Vagina (tissue), 2 donors: ENCODE measurements at regions not wholly inside any gene's neighbourhood (a gene's known extent, or its start where the extent isn't known, plus 50 kb on each side); places are given as distances from the start of the nearest gene placed in this dataset.

ENCODE experiments used
- DNase-seq, 2 donors: peaks; one replicate each; pipeline ENCODE4 v3.0.0-alpha.2; 2017; ENCODE audit errors: extremely low spot score in 2 of 2
- H3K27ac ChIP-seq: fragments of 200-600 bp; sonication (generic); one replicate; pipeline ENCODE4 v1.5.1; 2019
- H3K27me3 ChIP-seq: fragments of 200-600 bp; sonication (generic); one replicate; pipeline ENCODE4 v1.5.1; 2019
- H3K36me3 ChIP-seq, 2 donors: fragments of 200-600 bp; sonication (generic); one replicate each; pipeline ENCODE4 v1.5.1; 2017 to 2019
- H3K4me1 ChIP-seq: fragments of 200-600 bp; sonication (generic); one replicate; pipeline ENCODE4 v1.5.1; 2019
- H3K4me3 ChIP-seq, 2 donors: fragments of 200-600 bp; sonication (generic); 1 replicate in 1 of 2; 2 replicates in 1 of 2; pipeline ENCODE4 v1.5.1; 2016 to 2019
- H3K9me3 ChIP-seq: fragments of 200-600 bp; sonication (generic); one replicate; pipeline ENCODE4 v1.5.1; 2019
- POLR2A ChIP-seq, 2 donors: fragments of 450-650 bp; IDR thresholded peaks; one replicate each; pipeline ENCODE4 v1.6.1; 2017; ENCODE audit warnings: antibody characterized with exemption in 2 of 2, mild to moderate bottlenecking in 2 of 2, moderate library complexity in 2 of 2
- POLR2AphosphoS5 ChIP-seq, 2 donors: sonication (generic); formaldehyde crosslinking; IDR thresholded peaks; one replicate each; pipeline ENCODE4 v1.9.0; 2017; ENCODE audit warnings: antibody characterized with exemption in 2 of 2, mild to moderate bottlenecking in 2 of 2, low read depth in 1 of 2; ENCODE audit not compliant: insufficient read depth in 1 of 2
- intact Hi-C: fragments of 100-400 bp; cut with DNase I; formaldehyde crosslinking; loops from one replicate; pipeline ENCODE4 v1.15.1; 2023
- TF ChIP-seq, protein P1 (sequence below), 3 experiments: fragments of 450-650 bp in 2 of 3; fragments of 200-600 bp in 1 of 3; sonication (generic) in 1 of 3; IDR thresholded peaks; one replicate each; pipeline ENCODE4 v1.5.1; 2017 to 2019; ENCODE audit warnings: antibody characterized with exemption in 3 of 3, mild to moderate bottlenecking in 2 of 3, moderate library complexity in 2 of 3

GRCh38 chr4:157932936-157933335, 239.9 kb downstream of the GASK1B start:
- Histone ChIP-seq H3K9me3 (no peaks in the 10 kb centered on the region), H3K4me1 (no peaks in the 10 kb centered on the region), H3K27me3 (no peaks in the 10 kb centered on the region), H3K4me3 (no peak overlapping the region), H3K27ac (no peak overlapping the region), H3K36me3 (no peaks in the 10 kb centered on the region)
- intact Hi-C loops: no loop called here
- TF ChIP-seq POLR2A (IDR thresholded peaks at IDR 0.05) (no peak), POLR2AphosphoS5 (IDR thresholded peaks at IDR 0.05; ENCODE audit: insufficient read depth in 1 of 2, low read depth in 1 of 2) (no peak)
- TF ChIP-seq, protein P1, sequence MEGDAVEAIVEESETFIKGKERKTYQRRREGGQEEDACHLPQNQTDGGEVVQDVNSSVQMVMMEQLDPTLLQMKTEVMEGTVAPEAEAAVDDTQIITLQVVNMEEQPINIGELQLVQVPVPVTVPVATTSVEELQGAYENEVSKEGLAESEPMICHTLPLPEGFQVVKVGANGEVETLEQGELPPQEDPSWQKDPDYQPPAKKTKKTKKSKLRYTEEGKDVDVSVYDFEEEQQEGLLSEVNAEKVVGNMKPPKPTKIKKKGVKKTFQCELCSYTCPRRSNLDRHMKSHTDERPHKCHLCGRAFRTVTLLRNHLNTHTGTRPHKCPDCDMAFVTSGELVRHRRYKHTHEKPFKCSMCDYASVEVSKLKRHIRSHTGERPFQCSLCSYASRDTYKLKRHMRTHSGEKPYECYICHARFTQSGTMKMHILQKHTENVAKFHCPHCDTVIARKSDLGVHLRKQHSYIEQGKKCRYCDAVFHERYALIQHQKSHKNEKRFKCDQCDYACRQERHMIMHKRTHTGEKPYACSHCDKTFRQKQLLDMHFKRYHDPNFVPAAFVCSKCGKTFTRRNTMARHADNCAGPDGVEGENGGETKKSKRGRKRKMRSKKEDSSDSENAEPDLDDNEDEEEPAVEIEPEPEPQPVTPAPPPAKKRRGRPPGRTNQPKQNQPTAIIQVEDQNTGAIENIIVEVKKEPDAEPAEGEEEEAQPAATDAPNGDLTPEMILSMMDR (IDR thresholded peaks at IDR 0.05): no peak
- no peak for DNase-seq

- TF ChIP-seq POLR2AphosphoS5 (IDR thresholded peaks at IDR 0.05; ENCODE audit: insufficient read depth in 1 of 2, low read depth in 1 of 2) (no peak), POLR2A (IDR thresholded peaks at IDR 0.05) (no peak)
- TF ChIP-seq, protein P1 (IDR thresholded peaks at IDR 0.05): no peak
- Histone ChIP-seq H3K36me3 (no peaks in the 10 kb centered on the region), H3K27ac (no peak overlapping the region), H3K4me3 (no peak overlapping the region), H3K27me3 (no peaks in the 10 kb centered on the region), H3K4me1 (no peaks in the 10 kb centered on the region), H3K9me3 (no peaks in the 10 kb centered on the region)
- DNase-seq: no peak
- intact Hi-C loops: no loop called here
These were observed 243.3 kb downstream of the GASK1B start for GRCh38 chr4:157929486-157929885.

GRCh38 chr4:157918036-157918832, 254.6 kb downstream of the GASK1B start:
- no peak for TF ChIP-seq POLR2A (IDR thresholded peaks at IDR 0.05)
- TF ChIP-seq, protein P1 (IDR thresholded peaks at IDR 0.05): no peak
- TF ChIP-seq POLR2AphosphoS5 (IDR thresholded peaks at IDR 0.05; ENCODE audit: insufficient read depth in 1 of 2, low read depth in 1 of 2): no peak
- Histone ChIP-seq H3K4me1 (no peaks in the 10 kb centered on the region), H3K9me3 (no peaks in the 10 kb centered on the region), H3K4me3 (no peak overlapping the region), H3K27me3 (no peaks in the 10 kb centered on the region), H3K27ac (no peak overlapping the region), H3K36me3 (no peaks in the 10 kb centered on the region)
- intact Hi-C loops: no loop called here
- DNase-seq: no peak

DNA sequence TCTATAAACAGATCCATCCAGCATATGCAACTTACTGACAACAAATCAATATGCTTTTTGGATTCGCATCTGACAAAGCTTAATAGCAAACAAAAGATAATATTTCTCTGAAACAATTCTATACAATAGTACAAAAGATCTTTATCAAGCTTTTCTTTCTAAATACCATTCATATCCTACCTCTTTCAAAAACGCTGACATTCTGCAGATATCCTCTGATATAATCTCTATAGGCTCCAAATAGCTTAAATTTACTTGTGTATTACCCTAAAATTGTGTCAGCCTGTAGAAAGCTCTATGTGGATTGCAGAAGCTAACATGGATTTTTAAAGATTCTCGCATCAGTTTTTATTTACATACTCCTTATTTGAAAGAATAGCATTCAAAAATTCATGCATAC, 260.6 kb downstream of the GASK1B start:
- intact Hi-C loops: no loop called here
- Histone ChIP-seq H3K9me3 (no peaks in the 10 kb centered on the region), H3K27me3 (no peaks in the 10 kb centered on the region), H3K27ac (no peak overlapping the region), H3K4me3 (no peak overlapping the region), H3K36me3 (no peaks in the 10 kb centered on the region), H3K4me1 (no peaks in the 10 kb centered on the region)
- TF ChIP-seq POLR2A (IDR thresholded peaks at IDR 0.05): no peak
- TF ChIP-seq, protein P1 (IDR thresholded peaks at IDR 0.05): no peak
- no peak for TF ChIP-seq POLR2AphosphoS5 (IDR thresholded peaks at IDR 0.05; ENCODE audit: insufficient read depth in 1 of 2, low read depth in 1 of 2)
- no peak for DNase-seq

GRCh38 chr4:157911662-157912061, 261.2 kb downstream of the GASK1B start:
- H3K36me3 ChIP-seq: no peaks in the 10 kb centered on the region
- no peaks in the 10 kb centered on the region for H3K27me3 ChIP-seq
- intact Hi-C loops: no loop called here
- H3K27ac ChIP-seq: no peak overlapping the region
- TF ChIP-seq POLR2AphosphoS5 (IDR thresholded peaks at IDR 0.05; ENCODE audit: insufficient read depth in 1 of 2, low read depth in 1 of 2) (no peak), POLR2A (IDR thresholded peaks at IDR 0.05) (no peak)
- TF ChIP-seq, protein P1 (IDR thresholded peaks at IDR 0.05): no peak
- no peaks in the 10 kb centered on the region for H3K9me3 ChIP-seq
- DNase-seq: no peak
- H3K4me1 ChIP-seq: no peaks in the 10 kb centered on the region
- H3K4me3 ChIP-seq: no peak overlapping the region
